Germinal center (tissue), 1 donor: ENCODE measurements at regions not wholly inside any gene's neighbourhood (a gene's known extent, or its start where the extent isn't known, plus 50 kb on each side); places are given as distances from the start of the nearest gene placed in this dataset.

Experiments
- DNase-seq: peaks from one replicate; pipeline ENCODE4 v3.0.0; 2012; ENCODE audit warnings: mixed read lengths, low spot score

DNA sequence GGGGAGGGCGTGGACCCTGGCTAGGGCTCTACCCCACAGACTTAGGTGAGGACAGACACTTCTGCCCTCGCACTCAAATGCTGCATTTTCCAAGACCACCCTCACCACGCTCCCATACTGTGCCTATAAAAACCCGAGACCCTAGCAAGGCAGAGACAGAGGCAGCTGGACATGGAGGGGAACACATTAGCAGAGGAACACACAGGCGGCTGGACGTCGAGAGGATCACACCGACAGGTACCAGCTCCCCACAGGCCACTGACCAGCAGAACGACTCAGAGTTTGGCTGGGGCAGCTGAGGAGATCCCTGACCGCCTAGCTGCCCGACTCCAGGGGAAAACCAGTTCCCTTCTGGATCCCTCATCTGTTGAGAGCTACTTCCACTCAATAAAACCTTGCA lies 338.2 kb upstream of the SMIM30 start:
- no peak for DNase-seq

DNA sequence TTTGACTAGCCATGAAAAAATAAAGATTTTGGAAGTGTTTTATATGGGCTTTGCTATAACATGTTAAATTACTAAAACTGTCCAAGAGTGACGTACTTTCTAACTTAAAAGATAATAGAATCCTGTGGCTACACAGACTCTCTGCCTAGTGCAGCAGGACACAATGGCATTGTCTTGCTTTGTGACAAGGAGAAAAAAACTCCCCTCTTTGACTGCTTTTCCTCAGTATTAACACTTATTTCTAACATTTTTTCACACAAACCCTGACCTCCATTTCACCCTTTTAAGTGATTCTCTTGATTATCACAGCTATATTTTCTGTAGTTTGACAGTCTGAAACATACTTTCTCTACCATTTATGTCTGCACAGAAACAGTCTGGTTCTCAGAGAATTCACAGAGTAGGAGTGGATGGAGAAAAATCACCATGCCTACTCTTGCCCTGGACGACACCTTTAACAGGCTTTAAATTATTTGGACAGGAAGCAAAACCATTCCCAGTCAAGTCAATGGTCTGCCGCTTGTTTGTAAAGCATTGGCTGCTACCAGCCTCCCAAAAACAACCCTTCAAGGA lies 336.3 kb upstream of the SMIM30 start:
- no peak for DNase-seq

DNA sequence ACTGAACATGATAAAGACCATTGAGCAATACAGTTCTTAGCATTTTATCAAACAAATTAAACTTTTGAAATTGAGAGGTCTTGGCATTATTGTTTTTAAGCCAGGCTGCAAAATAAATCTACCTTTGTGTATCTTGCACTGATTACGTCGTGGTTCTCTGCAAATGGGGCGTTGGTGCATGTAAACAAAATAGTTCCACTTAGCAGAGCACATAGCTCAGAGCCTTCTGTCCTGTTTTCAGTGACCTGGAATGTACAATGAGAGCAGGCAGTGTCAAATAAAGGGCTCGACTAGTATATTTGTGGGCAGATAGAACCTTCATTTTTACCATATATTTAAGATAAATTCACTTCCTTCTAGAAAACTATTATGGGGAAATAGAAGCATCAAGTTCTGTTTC lies 333.9 kb upstream of the SMIM30 start:
- no peak for DNase-seq

DNA sequence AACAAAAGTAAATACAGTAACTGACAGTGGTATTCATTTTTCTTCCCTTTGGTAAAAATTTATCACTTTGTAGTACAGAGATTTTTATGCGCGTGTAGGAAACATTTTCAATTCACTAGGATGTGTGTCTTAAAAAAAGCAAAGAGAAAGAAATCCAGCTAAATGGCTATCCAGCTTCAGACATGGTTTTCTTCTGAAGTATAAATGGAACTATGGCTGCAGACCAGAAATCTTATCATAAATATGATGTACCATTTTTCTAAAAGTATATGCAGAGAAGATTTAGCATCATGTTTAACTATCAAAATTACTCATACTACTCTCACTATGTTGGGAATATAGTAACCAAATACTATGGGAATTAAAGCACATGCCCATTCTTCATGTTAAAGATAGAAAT lies 328.4 kb upstream of the SMIM30 start:
- DNase-seq = no peak

DNA sequence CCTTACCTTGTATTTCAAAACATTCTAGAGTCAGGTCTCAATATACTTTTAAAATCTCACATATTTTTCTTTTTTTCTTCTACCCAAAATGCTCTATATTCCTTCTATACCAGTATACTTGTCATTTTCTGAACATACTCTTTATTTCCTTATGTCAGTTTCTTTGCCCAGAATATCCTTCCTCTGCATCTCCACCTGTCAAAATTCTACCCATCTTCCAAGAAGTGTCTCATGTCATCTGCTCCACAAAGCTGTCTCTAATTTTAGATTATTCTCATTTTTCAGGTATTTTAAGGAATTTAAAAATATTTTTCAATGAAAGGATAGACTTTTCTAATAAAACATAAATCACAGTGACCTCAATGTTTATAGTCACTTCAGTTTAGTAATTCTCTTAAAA lies 328.0 kb upstream of the SMIM30 start:
- no peak for DNase-seq

DNA sequence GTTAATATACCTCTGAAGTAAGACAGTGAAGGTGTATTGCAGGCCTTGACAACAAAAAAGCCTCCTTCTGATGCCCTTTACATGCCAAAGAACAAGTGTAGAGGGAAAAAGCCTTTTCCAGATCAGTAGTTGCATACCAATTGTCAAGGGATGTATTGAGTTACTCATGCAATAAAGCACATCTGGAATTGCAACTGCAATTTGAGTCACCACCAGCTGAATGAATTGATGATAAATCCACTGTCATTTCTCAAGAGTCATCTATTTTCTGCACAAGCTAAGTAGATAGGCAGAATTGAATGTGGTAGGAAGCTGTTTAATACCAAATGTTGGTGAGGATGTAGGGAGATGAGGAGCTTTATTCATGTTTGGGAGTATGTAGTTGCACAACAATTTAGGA lies 325.9 kb upstream of the SMIM30 start:
- DNase-seq = no peak

DNA sequence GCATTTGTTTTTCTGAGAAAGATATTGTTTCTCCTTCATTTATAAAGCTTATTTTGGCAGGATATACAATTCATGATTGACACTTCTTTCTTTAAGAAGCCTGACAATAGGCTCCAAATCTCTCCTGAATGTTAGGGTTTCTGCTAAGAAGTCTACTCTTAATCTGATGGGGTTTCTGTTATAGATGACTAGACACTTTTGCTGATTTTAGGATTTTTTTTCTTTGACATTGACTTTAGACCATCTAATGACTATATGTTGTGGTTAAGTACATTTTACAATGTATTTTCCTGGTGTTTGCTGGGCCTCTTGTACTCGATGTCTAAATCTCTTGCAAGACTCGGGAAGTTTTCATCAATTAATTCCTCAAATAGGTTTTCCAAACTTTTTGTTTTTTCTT lies 321.8 kb upstream of the SMIM30 start:
- DNase-seq = no peak

DNA sequence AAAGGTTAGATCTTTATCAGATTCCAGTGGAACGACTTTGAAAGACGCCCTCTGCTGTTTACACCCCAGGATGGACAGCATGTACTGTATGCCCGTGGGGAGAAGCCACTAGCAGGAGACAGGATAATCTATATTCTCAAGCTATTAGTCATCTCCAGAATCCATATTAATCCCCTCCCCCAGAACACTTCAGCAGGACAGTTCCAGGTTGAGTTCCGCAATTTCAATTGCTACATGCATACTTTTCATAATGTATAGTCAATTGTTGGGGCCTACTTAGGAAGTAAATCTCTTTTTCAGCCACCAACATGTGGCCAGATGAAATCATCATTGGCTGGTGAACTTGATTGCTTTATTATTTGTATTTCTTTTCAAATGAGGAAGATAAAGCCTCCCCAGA lies 313.1 kb upstream of the SMIM30 start:
- no peak for DNase-seq

DNA sequence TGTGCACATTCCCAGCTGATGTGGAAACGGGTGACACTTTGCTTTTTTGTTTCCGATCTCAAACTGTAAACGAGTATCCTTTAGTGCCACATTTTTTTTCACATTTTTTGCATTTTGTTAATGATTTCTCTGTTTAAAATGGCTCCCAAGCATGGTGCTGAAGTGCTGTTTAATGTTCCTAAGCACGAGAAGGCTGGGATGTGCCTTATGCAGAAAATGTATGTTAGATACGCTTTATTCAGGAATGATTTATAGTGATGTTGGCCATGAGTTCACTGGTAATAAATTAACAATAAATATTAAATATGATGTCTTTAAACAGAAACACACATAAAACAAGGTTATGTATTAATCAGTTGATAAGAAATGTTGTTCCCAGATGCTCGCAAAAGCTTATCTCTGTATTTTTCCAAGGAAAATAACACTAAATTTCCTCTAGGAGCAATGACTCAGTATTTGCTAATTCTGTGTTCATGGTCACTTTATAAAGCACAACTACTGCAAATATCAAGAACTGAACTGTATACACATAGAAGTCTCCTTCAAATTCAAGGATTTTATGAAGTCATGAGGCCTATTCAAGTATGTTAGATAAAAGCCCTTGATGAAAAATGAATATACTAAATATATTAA lies 305.9 kb upstream of the SMIM30 start:
- no peak for DNase-seq

DNA sequence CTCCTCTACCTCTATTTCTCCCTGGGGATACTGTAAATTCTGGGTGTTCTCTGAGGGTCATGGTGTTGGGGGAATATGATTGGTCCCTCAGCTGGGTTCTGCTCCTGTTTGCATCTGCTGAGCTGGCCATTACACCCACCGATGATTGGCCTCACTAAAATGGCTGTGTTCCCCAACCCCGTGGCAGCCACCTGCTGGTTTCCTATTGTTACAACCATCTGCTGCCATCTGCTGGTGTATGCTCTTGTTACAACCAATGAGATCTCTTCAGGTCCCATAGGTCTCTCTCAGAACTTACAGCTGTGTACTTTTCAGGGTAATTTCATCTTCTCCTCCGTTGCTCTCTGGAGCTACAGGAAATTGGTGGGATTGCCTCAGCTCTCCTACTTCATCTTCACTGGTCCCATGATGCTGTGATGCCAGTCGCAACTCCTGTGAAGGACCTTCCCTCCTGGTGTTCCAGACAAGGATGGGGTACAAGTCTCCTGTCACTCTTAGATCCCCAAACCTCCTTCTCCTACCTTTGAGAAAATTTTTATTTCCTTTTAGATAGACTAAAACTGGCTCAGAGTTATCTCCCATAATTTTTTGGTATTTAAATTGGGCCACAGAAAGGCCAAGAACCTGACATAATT lies 303.5 kb upstream of the SMIM30 start:
- DNase-seq = peak; percentile 51

DNA sequence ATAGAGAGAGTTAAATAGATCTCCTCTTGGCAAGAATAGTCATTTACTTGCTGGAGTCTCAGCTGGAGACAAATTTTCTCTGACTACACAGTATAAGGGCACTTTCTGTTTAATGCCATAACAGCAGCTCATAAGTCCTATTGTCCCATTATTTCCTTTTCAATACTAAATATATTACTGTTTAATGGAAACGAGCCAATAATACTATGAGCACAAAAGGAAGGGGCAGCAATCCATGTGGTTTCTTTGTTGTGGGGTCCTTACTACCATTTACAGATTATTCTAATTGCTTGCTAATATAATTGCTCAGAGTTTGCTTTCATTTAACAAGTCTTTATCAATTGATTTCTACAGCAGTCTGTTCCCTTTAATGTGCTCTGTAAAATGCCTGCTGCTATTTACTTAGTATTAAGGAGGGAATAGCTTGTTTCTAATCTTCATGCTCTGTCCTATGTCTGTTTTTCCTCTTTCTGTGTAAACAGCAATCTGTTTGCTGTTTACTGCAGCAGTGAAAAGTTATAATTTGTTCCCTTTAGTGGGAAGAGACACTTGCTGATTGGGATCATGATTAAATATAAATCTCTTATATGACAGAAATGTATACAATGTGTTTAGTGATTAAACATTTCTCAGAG lies 296.2 kb upstream of the SMIM30 start:
- DNase-seq = no peak

DNA sequence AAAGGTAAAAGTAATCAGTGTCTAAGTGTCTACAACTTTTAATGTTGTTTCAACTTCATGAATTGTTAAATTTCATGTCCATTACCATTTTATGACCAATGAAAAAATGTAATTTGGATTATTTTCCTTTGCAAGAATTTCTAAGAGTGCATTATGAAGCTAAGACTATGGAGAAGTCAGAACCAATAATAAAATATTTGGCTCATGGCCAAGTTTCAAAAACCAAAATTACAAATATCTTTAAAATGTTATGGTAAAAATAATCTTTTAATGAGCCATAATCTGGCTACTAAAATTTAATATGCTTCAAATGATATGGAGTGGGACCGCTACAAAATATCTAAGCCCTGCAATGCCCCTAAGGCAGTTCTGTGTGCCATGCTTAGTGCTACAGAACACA lies 294.1 kb upstream of the SMIM30 start:
- DNase-seq = no peak

DNA sequence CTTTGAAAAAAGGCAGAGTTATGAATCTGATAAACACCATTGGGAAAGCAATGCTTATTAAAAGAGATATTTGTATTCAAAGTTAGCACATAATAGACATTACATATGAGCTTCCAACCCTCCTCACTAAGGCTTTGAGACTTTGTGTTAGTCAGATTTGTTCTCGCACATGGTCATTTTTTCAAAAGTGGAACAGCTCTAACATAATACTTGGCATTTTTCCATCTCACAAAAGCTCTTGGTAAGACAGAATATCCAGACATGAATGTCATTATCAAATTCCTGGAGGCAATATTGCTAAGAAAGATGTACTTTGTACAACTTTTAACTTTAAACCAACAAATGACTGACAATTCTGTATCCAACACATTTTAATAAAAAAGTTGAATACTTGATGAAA lies 292.4 kb upstream of the SMIM30 start:
- DNase-seq = no peak

DNA sequence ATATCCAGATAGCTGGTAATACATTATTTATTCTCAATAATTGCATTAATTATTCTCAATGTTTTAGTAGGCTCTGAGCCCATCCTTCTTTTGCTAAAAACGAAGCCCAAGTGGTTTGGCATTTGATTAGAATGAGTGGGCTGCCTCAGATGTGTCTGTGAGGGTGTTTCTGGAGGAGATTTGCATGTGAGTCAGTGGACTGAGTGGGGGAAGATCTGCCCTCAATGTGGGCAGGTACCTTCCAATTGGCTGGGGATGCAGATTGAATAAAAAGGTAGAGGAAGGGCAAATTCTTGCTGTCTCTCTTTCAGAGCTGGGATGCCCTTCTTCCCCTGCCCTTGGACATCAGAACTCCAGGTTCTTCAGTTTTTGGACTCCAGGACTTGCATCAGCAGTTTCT lies 290.6 kb upstream of the SMIM30 start:
- no peak for DNase-seq

DNA sequence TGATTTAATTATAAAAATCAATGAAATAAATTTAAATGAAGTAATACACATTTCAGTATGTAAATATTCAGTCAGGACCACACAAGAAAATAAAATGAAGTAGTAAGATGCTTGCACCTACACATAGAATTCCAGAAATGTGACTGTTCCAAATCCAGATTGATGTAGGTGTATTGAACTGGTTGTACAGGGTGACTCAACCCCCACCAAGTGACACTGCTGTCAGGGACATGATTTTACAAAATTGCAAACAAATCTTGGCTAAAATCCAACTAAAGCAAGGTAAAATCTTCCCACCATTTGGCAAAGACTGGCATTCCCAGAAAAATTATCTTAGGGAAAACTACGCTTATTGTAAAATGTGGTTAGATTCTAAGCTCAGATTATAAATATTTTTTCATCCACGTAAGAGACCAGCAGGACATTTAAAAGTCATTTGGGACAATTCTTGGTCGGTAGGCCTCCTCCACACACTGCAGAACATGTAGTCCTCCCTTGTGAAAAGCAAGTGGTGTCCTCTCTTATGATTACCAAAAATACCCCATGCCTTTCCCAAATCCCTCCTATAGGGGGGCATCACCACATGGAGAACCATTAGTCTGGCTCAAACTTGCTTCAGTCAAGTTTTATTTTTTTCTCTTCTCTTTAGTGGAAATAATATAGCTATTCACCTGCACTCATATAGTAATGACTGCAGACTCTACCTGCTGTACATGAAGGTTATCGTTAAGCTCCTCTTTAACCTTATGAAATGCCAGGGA lies 287.1 kb upstream of the SMIM30 start:
- no peak for DNase-seq

DNA sequence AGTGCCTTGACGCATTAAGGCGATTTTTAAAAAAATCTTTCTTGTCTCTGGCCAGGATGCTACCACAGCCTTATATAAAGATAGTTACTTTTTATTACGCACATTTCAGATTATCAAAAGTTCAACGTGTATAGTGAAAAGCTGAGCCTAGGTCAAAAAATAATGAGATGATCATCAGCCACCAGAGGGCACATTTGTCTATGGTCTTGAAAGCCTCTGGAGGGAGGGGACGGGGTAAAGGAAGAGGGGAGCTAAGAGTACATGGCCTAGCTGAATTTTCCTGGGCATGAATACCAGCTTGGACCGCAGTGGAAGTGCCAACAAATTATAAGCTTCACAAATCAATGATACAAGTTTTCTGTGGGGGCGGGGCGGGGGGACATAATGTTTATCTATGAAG lies 285.9 kb upstream of the SMIM30 start:
- no peak for DNase-seq

DNA sequence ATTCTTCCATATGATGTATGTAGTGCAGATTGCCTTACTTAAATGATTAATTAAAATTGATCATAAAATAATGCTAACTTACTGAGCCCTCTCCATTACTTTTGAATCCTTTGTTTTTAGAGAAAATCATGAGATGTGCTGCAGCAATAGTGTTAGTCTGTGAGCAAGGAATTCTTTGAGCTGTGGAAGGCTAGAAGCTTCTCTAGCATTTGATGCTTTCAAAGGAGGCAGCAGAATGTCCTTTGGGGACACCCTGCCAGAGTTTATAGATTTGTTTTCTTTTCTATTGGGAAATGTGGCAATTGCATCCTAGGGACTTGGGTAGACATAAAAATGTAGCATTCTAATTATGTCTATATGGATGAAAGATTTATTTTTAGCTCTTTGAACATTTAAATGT lies 284.1 kb upstream of the SMIM30 start:
- no peak for DNase-seq

DNA sequence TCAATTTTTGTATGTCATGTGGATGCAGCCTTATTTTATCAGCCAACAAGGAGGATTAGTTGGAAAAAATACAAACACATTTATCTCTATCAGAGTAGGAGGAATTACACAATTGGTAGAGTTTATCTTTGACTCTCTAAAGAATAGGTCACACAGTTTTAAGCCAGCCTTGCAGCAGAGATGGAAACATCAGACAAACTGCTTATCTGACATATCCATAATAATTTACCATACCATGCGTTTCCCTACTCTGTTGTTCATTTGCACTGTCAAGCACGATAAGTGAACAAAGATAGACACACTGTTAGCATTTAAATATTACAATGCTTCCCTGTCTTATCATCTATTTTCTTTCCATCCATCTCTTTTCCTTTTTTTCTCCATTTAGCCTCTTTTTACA lies 283.7 kb upstream of the SMIM30 start:
- no peak for DNase-seq

DNA sequence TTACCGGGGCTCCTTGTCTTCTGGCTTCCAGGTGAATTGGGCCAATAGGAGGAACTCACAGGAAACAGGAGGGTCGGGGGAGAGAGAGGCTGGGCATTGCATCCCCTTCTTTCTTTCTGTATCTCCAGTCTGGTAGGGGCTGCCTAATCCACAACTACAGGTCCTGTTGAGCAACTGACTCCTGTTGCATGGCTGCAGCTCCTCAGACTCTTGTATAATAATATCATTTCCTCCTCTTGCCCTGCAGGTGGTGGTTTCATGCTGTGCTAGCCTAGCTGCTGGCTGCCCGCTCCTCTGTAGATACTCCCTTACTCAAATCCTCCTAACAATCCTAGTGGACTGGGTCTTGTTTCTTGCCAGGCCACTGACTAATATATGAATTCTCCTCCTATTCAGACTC lies 276.5 kb upstream of the SMIM30 start:
- DNase-seq = no peak

DNA sequence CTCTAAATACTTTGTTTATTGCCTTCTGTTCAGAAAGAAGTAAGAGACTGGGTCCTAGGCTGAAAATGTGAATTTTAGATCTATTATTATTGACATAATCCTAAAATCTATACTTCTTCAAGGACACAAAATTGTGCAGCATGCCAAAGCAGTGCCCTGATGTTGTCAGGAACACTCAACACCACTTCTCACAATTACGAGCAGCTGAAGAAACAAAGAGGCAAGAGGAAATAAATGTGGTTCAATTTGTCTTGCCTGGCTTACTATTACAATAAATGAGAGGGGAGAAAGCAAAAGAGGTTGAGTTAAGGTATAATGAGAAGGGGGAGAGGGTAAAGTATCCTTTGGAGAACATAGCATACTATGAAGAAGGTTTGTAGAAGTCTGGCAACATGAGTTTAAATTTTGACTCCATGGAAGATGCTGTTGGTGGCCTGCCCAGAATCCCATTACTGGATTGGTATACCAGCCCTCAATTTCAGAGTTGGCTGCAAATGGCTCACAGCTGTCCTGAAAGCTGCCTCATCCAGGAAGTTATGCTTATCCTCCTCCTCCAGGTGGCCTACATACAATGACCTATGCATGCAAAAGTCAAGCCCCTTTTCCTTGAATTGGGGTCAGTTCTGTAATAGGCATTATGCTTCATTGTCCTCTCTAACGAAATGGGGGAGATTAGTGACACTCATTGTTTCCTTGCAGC lies 274.6 kb upstream of the SMIM30 start:
- DNase-seq = no peak

DNA sequence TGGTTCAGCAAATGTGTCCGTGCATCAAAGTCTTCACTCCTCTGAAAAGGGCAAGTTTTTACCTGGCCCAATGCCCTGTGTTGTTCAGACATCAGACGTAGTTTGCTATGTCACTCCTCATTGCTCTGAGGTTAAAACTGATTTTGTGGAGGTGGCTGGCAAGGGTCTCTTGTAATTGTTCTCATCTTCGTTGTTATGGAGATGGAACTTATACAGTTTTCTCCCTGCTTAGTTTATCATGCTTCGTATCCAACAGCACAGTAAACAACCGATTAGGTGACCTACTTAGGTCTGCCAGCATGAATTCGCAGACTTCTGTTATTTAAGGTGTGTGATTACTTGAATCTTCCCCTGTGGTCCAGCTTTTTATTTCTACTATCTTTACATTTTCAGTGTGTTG lies 274.1 kb upstream of the SMIM30 start:
- DNase-seq = no peak

DNA sequence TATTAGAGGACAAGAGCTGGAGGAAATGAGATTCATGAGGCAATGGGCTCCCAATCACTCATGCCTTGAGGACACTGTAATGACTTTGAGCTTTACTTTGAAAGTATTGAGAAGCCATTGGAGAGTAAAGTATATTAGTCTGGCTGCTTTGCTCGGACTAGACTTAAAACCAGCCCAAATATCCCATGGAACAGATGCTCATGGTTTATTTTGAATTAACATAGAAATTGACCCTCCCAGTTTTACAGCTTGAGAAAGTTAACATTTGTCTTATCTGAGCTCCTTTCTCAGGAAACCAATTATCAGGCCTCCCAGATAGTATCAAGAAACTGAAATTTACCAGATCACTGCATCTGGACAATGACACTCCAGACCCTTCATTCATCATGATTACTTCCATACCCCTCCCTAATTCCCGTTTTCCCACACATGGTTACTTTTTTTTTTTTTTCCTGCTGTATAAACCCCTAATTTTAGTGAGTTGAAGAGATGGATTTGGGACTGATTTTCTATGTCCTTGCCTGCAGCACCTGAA lies 270.8 kb upstream of the SMIM30 start:
- DNase-seq = no peak
